ENCODE measurements at regions not wholly inside any gene's neighbourhood (a gene's known extent, or its start where the extent isn't known, plus 50 kb on each side); places are given as distances from the start of the nearest gene placed in this dataset.
"Not testable (repeated sequence)": the region's sequence is repeated elsewhere in the genome, so short reads cannot be mapped to it uniquely, and the experiment has no call there.

DNA sequence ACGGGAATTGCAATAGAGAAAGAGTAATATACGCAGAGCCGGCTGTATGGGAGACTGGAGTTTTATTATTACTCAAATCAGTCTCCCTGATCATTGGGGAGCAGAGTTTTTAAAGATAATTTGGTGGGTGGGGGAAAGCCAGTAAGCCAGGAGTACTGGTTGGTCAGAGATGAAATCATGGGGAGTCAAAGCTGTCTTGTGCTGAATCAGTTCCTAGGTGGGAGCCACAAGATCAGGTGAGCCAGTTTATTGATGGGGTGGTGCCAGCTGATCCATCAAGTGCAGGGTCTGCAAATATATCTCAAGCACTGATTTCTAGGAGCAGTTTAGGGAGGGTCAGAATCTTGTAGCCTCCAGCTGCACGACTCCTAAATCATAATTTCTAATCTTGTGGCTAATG is 69.2 kb upstream of the SNX9 start:
- TF ChIP-seq, protein P1, sequence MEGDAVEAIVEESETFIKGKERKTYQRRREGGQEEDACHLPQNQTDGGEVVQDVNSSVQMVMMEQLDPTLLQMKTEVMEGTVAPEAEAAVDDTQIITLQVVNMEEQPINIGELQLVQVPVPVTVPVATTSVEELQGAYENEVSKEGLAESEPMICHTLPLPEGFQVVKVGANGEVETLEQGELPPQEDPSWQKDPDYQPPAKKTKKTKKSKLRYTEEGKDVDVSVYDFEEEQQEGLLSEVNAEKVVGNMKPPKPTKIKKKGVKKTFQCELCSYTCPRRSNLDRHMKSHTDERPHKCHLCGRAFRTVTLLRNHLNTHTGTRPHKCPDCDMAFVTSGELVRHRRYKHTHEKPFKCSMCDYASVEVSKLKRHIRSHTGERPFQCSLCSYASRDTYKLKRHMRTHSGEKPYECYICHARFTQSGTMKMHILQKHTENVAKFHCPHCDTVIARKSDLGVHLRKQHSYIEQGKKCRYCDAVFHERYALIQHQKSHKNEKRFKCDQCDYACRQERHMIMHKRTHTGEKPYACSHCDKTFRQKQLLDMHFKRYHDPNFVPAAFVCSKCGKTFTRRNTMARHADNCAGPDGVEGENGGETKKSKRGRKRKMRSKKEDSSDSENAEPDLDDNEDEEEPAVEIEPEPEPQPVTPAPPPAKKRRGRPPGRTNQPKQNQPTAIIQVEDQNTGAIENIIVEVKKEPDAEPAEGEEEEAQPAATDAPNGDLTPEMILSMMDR (IDR thresholded peaks at IDR 0.05), result not testable (repeated sequence)
- TF ChIP-seq EZH2 (IDR thresholded peaks at IDR 0.05; ENCODE audit: borderline replicate concordance, insufficient read depth, low read depth, low read length, poor library complexity, severe bottlenecking), result not testable (repeated sequence)

Data from B cell (primary cell).